SK-N-SH treated with all-trans-retinoic acid at 6 μM for 48 hours (cell line): ENCODE measurements at regions not wholly inside any gene's neighbourhood (a gene's known extent, or its start where the extent isn't known, plus 50 kb on each side); places are given as distances from the start of the nearest gene placed in this dataset.

Experiments used
- PATZ1 ChIP-seq: fragments of 250-450 bp; sonication (Bioruptor Pico); IDR thresholded peaks from 2 replicates; pipeline ENCODE4 v1.8.0; 2020; ENCODE audit warnings: mild to moderate bottlenecking, moderate library complexity, borderline replicate concordance
- ZFP30 ChIP-seq: fragments of 450-650 bp; formaldehyde crosslinking; IDR thresholded peaks from 2 replicates; pipeline ENCODE4 v1.5.0; 2022; ENCODE audit warnings: mild to moderate bottlenecking, moderate library complexity

GRCh38 chr15:69669446-69669845 is 216.8 kb downstream of the RPLP1 start:
- TF ChIP-seq PATZ1 (no peak), ZFP30 (CRISPR knock-in tag) (no peak)
